Mesendoderm (in vitro differentiated cells): ENCODE measurements at regions not wholly inside any gene's neighbourhood (a gene's known extent, or its start where the extent isn't known, plus 50 kb on each side); places are given as distances from the start of the nearest gene placed in this dataset.

ENCODE experiments used
- DNase-seq: peaks from one replicate; pipeline ENCODE4 v3.0.0; 2013
- H2AK5ac ChIP-seq: 2 replicates; pipeline ENCODE4 v1.6.1; 2013; ENCODE audit warnings: low read length, inconsistent platforms
- H2BK120ac ChIP-seq: 2 replicates; pipeline ENCODE4 v1.6.1; 2013; ENCODE audit warnings: low read depth, mild to moderate bottlenecking, low read length, moderate library complexity, mixed read lengths
- H2BK15ac ChIP-seq: replicated peaks from 2 replicates; pipeline ENCODE4 v1.6.1; 2013; ENCODE audit warnings: low read depth, mild to moderate bottlenecking, moderate library complexity
- H2BK5ac ChIP-seq: 2 replicates; pipeline ENCODE4 v1.6.1; 2013; ENCODE audit warnings: low read length, inconsistent platforms
- H3K18ac ChIP-seq: 2 replicates; pipeline ENCODE4 v1.6.1; 2013; ENCODE audit warnings: mild to moderate bottlenecking, low read length, mixed read lengths
- H3K23ac ChIP-seq: one replicate; pipeline ENCODE4 v1.6.1; 2013; ENCODE audit warnings: low read length
- H3K27ac ChIP-seq: 2 replicates; pipeline ENCODE4 v1.5.1; 2013; ENCODE audit warnings: low read depth, mild to moderate bottlenecking, inconsistent platforms, low read length, moderate library complexity
- H3K27me3 ChIP-seq: 2 replicates; pipeline ENCODE4 v1.6.1; 2013; ENCODE audit warnings: low read length, control low read depth, mild to moderate bottlenecking, inconsistent platforms; ENCODE audit not compliant: insufficient read depth, poor library complexity
- H3K36me3 ChIP-seq: 2 replicates; pipeline ENCODE4 v1.6.1; 2013; ENCODE audit warnings: low read length, inconsistent platforms; ENCODE audit not compliant: control insufficient read depth, insufficient read depth
- H3K4ac ChIP-seq: one replicate; pipeline ENCODE4 v1.6.1; 2013; ENCODE audit warnings: low read depth, mild to moderate bottlenecking, low read length, moderate library complexity
- H3K4me1 ChIP-seq: 2 replicates; pipeline ENCODE4 v1.6.1; 2013; ENCODE audit warnings: low read depth, low read length, inconsistent platforms; ENCODE audit not compliant: control insufficient read depth
- H3K4me2 ChIP-seq: 2 replicates; pipeline ENCODE4 v1.6.1; 2013; ENCODE audit warnings: low read length
- H3K4me3 ChIP-seq: 2 replicates; pipeline ENCODE4 v1.5.1; 2013; ENCODE audit warnings: mild to moderate bottlenecking, low read length
- H3K56ac ChIP-seq: one replicate; pipeline ENCODE4 v1.6.1; 2013; ENCODE audit warnings: low read length
- H3K79me1 ChIP-seq: 2 replicates; pipeline ENCODE4 v1.6.1; 2013; ENCODE audit warnings: low read length, inconsistent platforms
- H3K79me2 ChIP-seq: 2 replicates; pipeline ENCODE4 v1.6.1; 2013; ENCODE audit warnings: mild to moderate bottlenecking, low read length; ENCODE audit not compliant: control insufficient read depth, insufficient read depth
- H3K9ac ChIP-seq: 2 replicates; pipeline ENCODE4 v1.6.1; 2013; ENCODE audit warnings: low read length, inconsistent platforms
- H4K5ac ChIP-seq: one replicate; pipeline ENCODE4 v1.6.1; 2013; ENCODE audit warnings: low read length
- H4K8ac ChIP-seq: one replicate; pipeline ENCODE4 v1.6.1; 2013; ENCODE audit warnings: low read depth, mild to moderate bottlenecking, control low read depth, low read length, moderate library complexity
- WGBS: extraction: QIAGEN DNeasy Blood & Tissue Kit; methylation state at CpG from one replicate; pipeline ENCODE4 v1.1.7; 2013; ENCODE audit warnings: low lambda C conversion rate, missing lambda C conversion rate; ENCODE audit not compliant: insufficient coverage; ENCODE audit errors: extremely low coverage; 5-methylcytosine and 5-hydroxymethylcytosine counted together

- no peak overlapping the region for H3K4me3 ChIP-seq
- H3K4me1 ChIP-seq = peaks cover 1% of the 10 kb centered on the region
- no peak overlapping the region for H3K18ac ChIP-seq
- WGBS = no CpG with 5 or more reads among the region's 5 CpGs
- no peaks in the 10 kb centered on the region for H3K27me3 ChIP-seq
- no peak overlapping the region for H3K9ac ChIP-seq
- H3K79me1 ChIP-seq = peaks cover 10% of the 10 kb centered on the region
- no peak overlapping the region for H4K8ac ChIP-seq
- H3K4ac ChIP-seq = no peak overlapping the region
- H2BK120ac ChIP-seq = no peak overlapping the region
- H2AK5ac ChIP-seq = no peak overlapping the region
- no peaks in the 10 kb centered on the region for H3K36me3 ChIP-seq
- no peak overlapping the region for H3K4me2 ChIP-seq
- no peak overlapping the region for H4K5ac ChIP-seq
- no peaks in the 10 kb centered on the region for H3K79me2 ChIP-seq
- H3K27ac ChIP-seq = no peak overlapping the region
- H3K23ac ChIP-seq = no peak overlapping the region
- no peak overlapping the region for H2BK15ac ChIP-seq
- DNase-seq = no peak
- H2BK5ac ChIP-seq = no peak overlapping the region
- H3K56ac ChIP-seq = no peak overlapping the region
These were observed 117.8 kb downstream of the GLI2 start for GRCh38 chr2:120853306-120854013.

- H3K4me2 ChIP-seq = no peak overlapping the region
- H2BK120ac ChIP-seq = no peak overlapping the region
- H3K79me1 ChIP-seq = peaks cover 10% of the 10 kb centered on the region
- H3K4me3 ChIP-seq = no peak overlapping the region
- no peaks in the 10 kb centered on the region for H3K79me2 ChIP-seq
- no peaks in the 10 kb centered on the region for H3K27me3 ChIP-seq
- H3K4ac ChIP-seq = no peak overlapping the region
- peaks cover 6% of the 10 kb centered on the region for H3K4me1 ChIP-seq
- no peak overlapping the region for H3K27ac ChIP-seq
- H3K56ac ChIP-seq = no peak overlapping the region
- H2AK5ac ChIP-seq = no peak overlapping the region
- H4K5ac ChIP-seq = no peak overlapping the region
- no peak overlapping the region for H2BK5ac ChIP-seq
- no CpG with 5 or more reads among the region's 7 CpGs for WGBS
- H3K36me3 ChIP-seq = no peaks in the 10 kb centered on the region
- no peak overlapping the region for H2BK15ac ChIP-seq
- DNase-seq = no peak
- H3K9ac ChIP-seq = no peak overlapping the region
- H3K23ac ChIP-seq = no peak overlapping the region
- H4K8ac ChIP-seq = no peak overlapping the region
- no peak overlapping the region for H3K18ac ChIP-seq
These were observed 118.4 kb downstream of the GLI2 start for GRCh38 chr2:120854014-120854620.

- Histone ChIP-seq H3K56ac (no peak overlapping the region), H3K4me1 (peaks cover 6% of the 10 kb centered on the region), H2AK5ac (no peak overlapping the region), H3K23ac (no peak overlapping the region), H3K27ac (no peak overlapping the region), H2BK5ac (no peak overlapping the region), H4K5ac (no peak overlapping the region), H3K79me2 (peaks cover 1% of the 10 kb centered on the region), H3K4me2 (no peak overlapping the region), H3K27me3 (no peaks in the 10 kb centered on the region), H3K4ac (no peak overlapping the region), H3K4me3 (no peak overlapping the region), H3K18ac (no peak overlapping the region), H3K79me1 (peaks cover 11% of the 10 kb centered on the region), H2BK15ac (no peak overlapping the region), H3K36me3 (no peaks in the 10 kb centered on the region), H4K8ac (no peak overlapping the region), H2BK120ac (no peak overlapping the region), H3K9ac (no peak overlapping the region)
- no peak for DNase-seq
- WGBS = no CpG with 5 or more reads among the region's 10 CpGs
These were observed 119.3 kb downstream of the GLI2 start for GRCh38 chr2:120854766-120855530.

- H3K18ac ChIP-seq = no peak overlapping the region
- peaks cover 1% of the 10 kb centered on the region for H3K79me2 ChIP-seq
- no peaks in the 10 kb centered on the region for H3K27me3 ChIP-seq
- H3K79me1 ChIP-seq = peaks cover 13% of the 10 kb centered on the region
- no peak overlapping the region for H2BK15ac ChIP-seq
- H3K9ac ChIP-seq = no peak overlapping the region
- no peaks in the 10 kb centered on the region for H3K36me3 ChIP-seq
- H3K4ac ChIP-seq = no peak overlapping the region
- no peak overlapping the region for H2BK5ac ChIP-seq
- no peak overlapping the region for H4K5ac ChIP-seq
- H4K8ac ChIP-seq = no peak overlapping the region
- no peak overlapping the region for H3K4me2 ChIP-seq
- no peak overlapping the region for H2AK5ac ChIP-seq
- no peak overlapping the region for H3K4me3 ChIP-seq
- no peak overlapping the region for H3K56ac ChIP-seq
- H2BK120ac ChIP-seq = no peak overlapping the region
- no CpG with 5 or more reads among the region's 4 CpGs for WGBS
- no peak overlapping the region for H3K23ac ChIP-seq
- DNase-seq = no peak
- peaks cover 6% of the 10 kb centered on the region for H3K4me1 ChIP-seq
- no peak overlapping the region for H3K27ac ChIP-seq
These were observed 120.3 kb downstream of the GLI2 start for GRCh38 chr2:120855855-120856405.

GRCh38 chr2:120856421-120856862, 120.8 kb downstream of the GLI2 start:
- no peak overlapping the region for H3K9ac ChIP-seq
- H3K18ac ChIP-seq = no peak overlapping the region
- H3K23ac ChIP-seq = no peak overlapping the region
- no peak overlapping the region for H2BK5ac ChIP-seq
- H4K8ac ChIP-seq = no peak overlapping the region
- no peak overlapping the region for H3K4me3 ChIP-seq
- no peaks in the 10 kb centered on the region for H3K27me3 ChIP-seq
- H3K79me1 ChIP-seq = peaks cover 15% of the 10 kb centered on the region
- no peak overlapping the region for H3K4ac ChIP-seq
- no CpG with 5 or more reads among the region's 13 CpGs for WGBS
- no peak overlapping the region for H2AK5ac ChIP-seq
- peaks cover 6% of the 10 kb centered on the region for H3K4me1 ChIP-seq
- peaks cover 1% of the 10 kb centered on the region for H3K79me2 ChIP-seq
- H3K36me3 ChIP-seq = no peaks in the 10 kb centered on the region
- H4K5ac ChIP-seq = no peak overlapping the region
- H3K27ac ChIP-seq = no peak overlapping the region
- H3K56ac ChIP-seq = no peak overlapping the region
- no peak overlapping the region for H2BK120ac ChIP-seq
- peak; percentile 95 for DNase-seq
- no peak overlapping the region for H2BK15ac ChIP-seq
- H3K4me2 ChIP-seq = no peak overlapping the region
